HepG2 (cell line): ENCODE measurements at regions not wholly inside any gene's neighbourhood (a gene's known extent, or its start where the extent isn't known, plus 50 kb on each side); places are given as distances from the start of the nearest gene placed in this dataset.

Experiments
- ATAC-seq: fragments of 200-7000 bp; cut with Tn5 transposase; 3 replicates; pipeline ENCODE4 v1.9.1; 2020; ENCODE audit warnings: mild to moderate bottlenecking, moderate library complexity
- BruUV-seq: library from RNA; stranded (reverse); fragments of 400-500 nt; replicated peaks from 2 replicates; lab custom pipeline; 2021; lab: Mats Ljungman, UMichigan
- CTCF ChIA-PET: fragments of 300-600 bp; formaldehyde crosslinking; extraction: SDS; loops from one replicate; lab custom pipeline; 2021; ENCODE audit warnings: low total read pairs, inconsistent platforms, low intra/inter-chr PET ratio; lab: Yijun Ruan, JAX
- POLR2A ChIA-PET: fragments of 350-600 bp; sonication (Branson Sonifier 250); formaldehyde crosslinking; loops from one replicate; lab custom pipeline; 2020; ENCODE audit warnings: antibody characterized with exemption, inconsistent platforms; lab: Yijun Ruan, JAX
- DNase-seq: peaks from one replicate; pipeline ENCODE4 v3.0.0-alpha.2; 2015; ENCODE audit warnings: low spot score
- FAIRE-seq: peaks from 3 replicates; lab custom pipeline; 2011; peaks lifted over from hg19 to GRCh38; lab: Jason Lieb, UNC
- H2AFZ ChIP-seq: one replicate; pipeline ENCODE4 v1.6.1; 2011; ENCODE audit warnings: low read length, inconsistent platforms
- H3K27ac ChIP-seq: fragments of 300-600 bp; 3 replicates; pipeline ENCODE4 v1.8.0; 2011; ENCODE audit warnings: mixed run types, mild to moderate bottlenecking, mixed read lengths, low read length, inconsistent platforms; ENCODE audit not compliant: insufficient read depth; ENCODE audit errors: extremely low read length
- H3K27me3 ChIP-seq, 2 experiments: fragments of 200-600 bp in 1 of 2; 2 replicates in 1 of 2; 3 replicates in 1 of 2; pipeline versions ENCODE4 v1.6.0 to v1.8.0; 2011; ENCODE audit warnings: low read length in 2 of 2, mild to moderate bottlenecking in 2 of 2, moderate library complexity in 2 of 2, inconsistent platforms in 1 of 2; ENCODE audit not compliant: insufficient read depth in 2 of 2, control insufficient read depth in 1 of 2
- H3K36me3 ChIP-seq, 2 experiments: fragments of 200-600 bp in 1 of 2; replicated peaks in 1 of 2; 2 replicates in 1 of 2; 3 replicates in 1 of 2; pipeline versions ENCODE4 v1.5.1 to v1.8.0; 2011; ENCODE audit warnings: low read length in 2 of 2, inconsistent platforms in 1 of 2; ENCODE audit not compliant: insufficient read depth in 2 of 2, control insufficient read depth in 1 of 2
- H3K4me1 ChIP-seq: 2 replicates; pipeline ENCODE4 v1.5.1; 2012; ENCODE audit warnings: low read length, inconsistent platforms; ENCODE audit not compliant: insufficient read depth
- H3K4me2 ChIP-seq: 2 replicates; pipeline ENCODE4 v1.6.0; 2011; ENCODE audit warnings: low read depth, low read length, inconsistent platforms
- H3K4me3 ChIP-seq, 3 experiments: fragments of 200-600 bp in 1 of 3; sonication (generic), shearing (Covaris generic) in 1 of 3; replicated peaks in 1 of 3; 2 replicates each; pipeline ENCODE4 v1.5.1; 2011 to 2016; ENCODE audit warnings: low read length in 3 of 3, inconsistent platforms in 2 of 3, low read depth in 2 of 3, mild to moderate bottlenecking in 2 of 3, control low read depth in 1 of 3, mixed read lengths in 1 of 3; ENCODE audit not compliant: insufficient read depth in 1 of 3
- H3K79me2 ChIP-seq: one replicate; pipeline ENCODE4 v1.6.1; 2011; ENCODE audit warnings: low read length, inconsistent platforms; ENCODE audit not compliant: insufficient read depth
- H3K9ac ChIP-seq: 2 replicates; pipeline ENCODE4 v1.6.0; 2011; ENCODE audit warnings: mild to moderate bottlenecking, low read depth, low read length, inconsistent platforms; ENCODE audit not compliant: insufficient read depth
- H3K9me3 ChIP-seq: 2 replicates; pipeline ENCODE4 v1.5.1; 2012; ENCODE audit warnings: mild to moderate bottlenecking, low read length
- H4K20me1 ChIP-seq: 2 replicates; pipeline ENCODE4 v1.6.0; 2011; ENCODE audit warnings: inconsistent platforms, mild to moderate bottlenecking, low read length, moderate library complexity; ENCODE audit not compliant: insufficient read depth
- ATM ChIP-seq: fragments of 450-650 bp; IDR thresholded peaks from 2 replicates; pipeline ENCODE4 v1.7.1; 2017; ENCODE audit warnings: mild to moderate bottlenecking, borderline replicate concordance
- CENPT ChIP-seq: sonication (generic); formaldehyde crosslinking; IDR thresholded peaks from 2 replicates; pipeline ENCODE4 v1.8.0; 2022; ENCODE audit warnings: low read depth, mild to moderate bottlenecking, moderate library complexity, missing genetic modification reagents
- MED13 ChIP-seq: sonication (generic); formaldehyde crosslinking; IDR thresholded peaks from 2 replicates; pipeline ENCODE4 v1.5.0; 2020; ENCODE audit warnings: missing genetic modification reagents
- MIER2 ChIP-seq: IDR thresholded peaks from 2 replicates; pipeline ENCODE4 v1.6.1; 2016; ENCODE audit warnings: missing biosample characterization, missing genetic modification reagents
- RORA ChIP-seq: sonication (generic); formaldehyde crosslinking; IDR thresholded peaks from 2 replicates; pipeline ENCODE4 v1.5.0; 2020; ENCODE audit warnings: mild to moderate bottlenecking, missing genetic modification reagents, moderate library complexity
- SNAPC2 ChIP-seq: sonication (generic); formaldehyde crosslinking; IDR thresholded peaks from 2 replicates; pipeline ENCODE4 v1.8.1; 2022; ENCODE audit warnings: mild to moderate bottlenecking, missing genetic modification reagents
- SNRNP70 ChIP-seq: fragments of 200-400 bp; formaldehyde crosslinking; IDR thresholded peaks from 2 replicates; pipeline ENCODE4 v1.6.1; 2017; ENCODE audit warnings: mild to moderate bottlenecking, low read depth, low read length, moderate library complexity
- ZNF3 ChIP-seq: IDR thresholded peaks from 2 replicates; pipeline ENCODE4 v1.7.0; 2017; ENCODE audit warnings: inconsistent platforms
- ZNF30 ChIP-seq: sonication (generic); formaldehyde crosslinking; IDR thresholded peaks from 2 replicates; pipeline ENCODE4 v1.5.0; 2020; ENCODE audit warnings: mild to moderate bottlenecking, missing genetic modification reagents
- ZNF333 ChIP-seq: sonication (generic); formaldehyde crosslinking; IDR thresholded peaks from 2 replicates; pipeline ENCODE4 v1.4.0; 2020; ENCODE audit warnings: mild to moderate bottlenecking, missing genetic modification reagents, borderline replicate concordance
- ZNF670 ChIP-seq: sonication (generic); formaldehyde crosslinking; IDR thresholded peaks from 2 replicates; pipeline ENCODE4 v1.8.0; 2022; ENCODE audit warnings: mild to moderate bottlenecking, missing genetic modification reagents, borderline replicate concordance
- ZNF775 ChIP-seq: sonication (generic); formaldehyde crosslinking; IDR thresholded peaks from 2 replicates; pipeline ENCODE4 v1.4.0; 2020; ENCODE audit warnings: missing genetic modification reagents, mild to moderate bottlenecking, moderate library complexity, borderline replicate concordance
- ZNF782 ChIP-seq: sonication (generic); formaldehyde crosslinking; IDR thresholded peaks from 2 replicates; pipeline ENCODE4 v1.4.0; 2020; ENCODE audit warnings: missing genetic modification reagents, mild to moderate bottlenecking, borderline replicate concordance
- ZNF790 ChIP-seq: sonication (generic); formaldehyde crosslinking; IDR thresholded peaks from 2 replicates; pipeline ENCODE4 v1.8.0; 2022; ENCODE audit warnings: missing genetic modification reagents, mild to moderate bottlenecking, borderline replicate concordance
- ZSCAN29 ChIP-seq: sonication (generic); formaldehyde crosslinking; conservative IDR thresholded peaks from 2 replicates; pipeline ENCODE4 v1.4.0; 2020; ENCODE audit warnings: mild to moderate bottlenecking, missing genetic modification reagents
- WGBS: methylation state at CpG from one replicate; pipeline ENCODE4 v1.1.6; 2017; ENCODE audit warnings: low lambda C conversion rate; 5-methylcytosine and 5-hydroxymethylcytosine counted together
- in situ Hi-C: cut with HindIII; loops from 2 replicates; pipeline ENCODE4 v1.10.0; 2017; ENCODE audit warnings: low pct_unique_long_range_greater_than_20kb; ENCODE audit not compliant: extremely low pct_ligation_motif_present
- intact Hi-C: fragments of 100-400 bp; cut with micrococcal nuclease; formaldehyde crosslinking; loops from one replicate; pipeline ENCODE4 v1.10.0; 2022; ENCODE audit not compliant: unreplicated experiment
- TF ChIP-seq, protein P1 (sequence below): IDR thresholded peaks from 2 replicates; pipeline ENCODE4 v1.6.1; 2018; ENCODE audit warnings: missing genetic modification reagents
- TF ChIP-seq, protein P2 (sequence below): fragments of 450-650 bp; IDR thresholded peaks from 2 replicates; pipeline ENCODE4 v1.6.1; 2016

- ATAC-seq, result no peak
- no TSS peak for BruUV-seq
- no peaks in the 10 kb centered on the region for H4K20me1 ChIP-seq
- DNase-seq, result no peak
- H3K4me1 ChIP-seq, result no peaks in the 10 kb centered on the region
- TF ChIP-seq ZSCAN29, result no peak
- TF ChIP-seq SNRNP70, result no peak
- TF ChIP-seq ZNF333 (CRISPR knock-in tag), result no peak
- no peak for TF ChIP-seq ZNF782 (CRISPR knock-in tag)
- TF ChIP-seq, protein P1, sequence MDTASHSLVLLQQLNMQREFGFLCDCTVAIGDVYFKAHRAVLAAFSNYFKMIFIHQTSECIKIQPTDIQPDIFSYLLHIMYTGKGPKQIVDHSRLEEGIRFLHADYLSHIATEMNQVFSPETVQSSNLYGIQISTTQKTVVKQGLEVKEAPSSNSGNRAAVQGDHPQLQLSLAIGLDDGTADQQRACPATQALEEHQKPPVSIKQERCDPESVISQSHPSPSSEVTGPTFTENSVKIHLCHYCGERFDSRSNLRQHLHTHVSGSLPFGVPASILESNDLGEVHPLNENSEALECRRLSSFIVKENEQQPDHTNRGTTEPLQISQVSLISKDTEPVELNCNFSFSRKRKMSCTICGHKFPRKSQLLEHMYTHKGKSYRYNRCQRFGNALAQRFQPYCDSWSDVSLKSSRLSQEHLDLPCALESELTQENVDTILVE, result no peak
- TF ChIP-seq ZNF670 (CRISPR knock-in tag), result no peak
- no peak overlapping the region for H2AFZ ChIP-seq
- intact Hi-C loops, result no loop called here
- POLR2A ChIA-PET, result no interaction called here
- in situ Hi-C loops, result no loop called here
- WGBS, result 0% methylated on average over 4 of the region's 4 CpGs
- FAIRE-seq, result no peak
- H3K9me3 ChIP-seq, result no peaks in the 10 kb centered on the region
- no peaks in the 10 kb centered on the region for H3K27me3 ChIP-seq
- no peak overlapping the region for H3K4me3 ChIP-seq
- H3K9ac ChIP-seq, result no peak overlapping the region
- CTCF ChIA-PET, result no interaction called here
- H3K79me2 ChIP-seq, result no peaks in the 10 kb centered on the region
- no peak overlapping the region for H3K4me2 ChIP-seq
- H3K36me3 ChIP-seq, result no peaks in the 10 kb centered on the region
- H3K27ac ChIP-seq, result no peak overlapping the region
These were observed 343.8 kb downstream of the PSAT1 start for GRCh38 chr9:78640728-78641127.

DNA sequence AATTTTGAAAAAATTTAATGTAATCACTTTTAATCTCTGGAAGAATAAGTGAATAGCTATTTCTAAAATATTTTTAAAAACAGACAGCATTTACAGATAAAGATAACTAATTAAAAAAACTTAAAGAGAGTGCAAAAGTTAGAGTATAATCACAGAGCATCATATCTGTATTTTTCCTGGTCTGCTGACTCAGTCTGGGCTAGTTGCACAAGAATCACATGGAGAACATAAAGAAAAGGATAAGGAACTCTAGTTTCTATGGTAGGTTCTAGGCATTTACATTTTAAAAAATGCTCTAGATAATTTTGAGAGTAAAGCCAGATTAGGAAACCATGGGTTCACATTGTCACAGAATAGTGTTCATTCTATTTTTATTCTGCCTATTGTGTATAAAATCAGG lies 347.4 kb downstream of the PSAT1 start:
- no peaks in the 10 kb centered on the region for H3K36me3 ChIP-seq
- POLR2A ChIA-PET, result no interaction called here
- H3K4me3 ChIP-seq, result no peak overlapping the region
- ATAC-seq, result no peak
- TF ChIP-seq ZNF790 (CRISPR knock-in tag), result no peak
- TF ChIP-seq MED13 (CRISPR knock-in tag), result no peak
- no peak for TF ChIP-seq RORA (CRISPR knock-in tag)
- TF ChIP-seq MIER2 (CRISPR knock-in tag), result no peak
- no peak for TF ChIP-seq ZNF3 (CRISPR knock-in tag)
- no peak for TF ChIP-seq ZNF775 (CRISPR knock-in tag)
- no peak for TF ChIP-seq CENPT
- TF ChIP-seq SNAPC2 (CRISPR knock-in tag), result no peak
- no peak for TF ChIP-seq ZNF30 (CRISPR knock-in tag)
- TF ChIP-seq, protein P2, sequence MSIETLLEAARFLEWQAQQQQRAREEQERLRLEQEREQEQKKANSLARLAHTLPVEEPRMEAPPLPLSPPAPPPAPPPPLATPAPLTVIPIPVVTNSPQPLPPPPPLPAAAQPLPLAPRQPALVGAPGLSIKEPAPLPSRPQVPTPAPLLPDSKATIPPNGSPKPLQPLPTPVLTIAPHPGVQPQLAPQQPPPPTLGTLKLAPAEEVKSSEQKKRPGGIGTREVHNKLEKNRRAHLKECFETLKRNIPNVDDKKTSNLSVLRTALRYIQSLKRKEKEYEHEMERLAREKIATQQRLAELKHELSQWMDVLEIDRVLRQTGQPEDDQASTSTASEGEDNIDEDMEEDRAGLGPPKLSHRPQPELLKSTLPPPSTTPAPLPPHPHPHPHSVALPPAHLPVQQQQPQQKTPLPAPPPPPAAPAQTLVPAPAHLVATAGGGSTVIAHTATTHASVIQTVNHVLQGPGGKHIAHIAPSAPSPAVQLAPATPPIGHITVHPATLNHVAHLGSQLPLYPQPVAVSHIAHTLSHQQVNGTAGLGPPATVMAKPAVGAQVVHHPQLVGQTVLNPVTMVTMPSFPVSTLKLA, result no peak
- TF ChIP-seq ATM, result no peak
- no peaks in the 10 kb centered on the region for H3K4me1 ChIP-seq
- H2AFZ ChIP-seq, result no peak overlapping the region
- in situ Hi-C loops, result no loop called here
- no TSS peak for BruUV-seq
- H3K4me2 ChIP-seq, result no peak overlapping the region
- intact Hi-C loops, result no loop called here
- H3K27me3 ChIP-seq, result no peaks in the 10 kb centered on the region
- H3K9ac ChIP-seq, result no peak overlapping the region
- FAIRE-seq, result no peak
- DNase-seq, result no peak
- no peak overlapping the region for H3K27ac ChIP-seq
- no peaks in the 10 kb centered on the region for H3K9me3 ChIP-seq
- no peaks in the 10 kb centered on the region for H3K79me2 ChIP-seq
- CTCF ChIA-PET, result no interaction called here
- no peaks in the 10 kb centered on the region for H4K20me1 ChIP-seq
